HG03378 (cell line): ENCODE measurements at regions not wholly inside any gene's neighbourhood (a gene's known extent, or its start where the extent isn't known, plus 50 kb on each side); places are given as distances from the start of the nearest gene placed in this dataset.
A peak's percentile ranks its signal among the peaks of the same experiment; 100 is the strongest.

Source experiments
- ATAC-seq: cut with Tn5 transposase; IDR thresholded peaks from one replicate; pipeline ENCODE4 v1.9.1; 2021; ENCODE audit warnings: mild to moderate bottlenecking, moderate library complexity; ENCODE audit not compliant: unreplicated experiment

GRCh38 chr3:164477403-164477802 is 600.9 kb downstream of the SI start:
- ATAC-seq = no peak

GRCh38 chr3:164476631-164477030 is 601.7 kb downstream of the SI start:
- no peak for ATAC-seq

GRCh38 chr3:164470471-164470870 is 607.8 kb downstream of the SI start:
- ATAC-seq = no peak

- ATAC-seq = no peak
Observed at GRCh38 chr3:164468055-164468454, 610.2 kb downstream of the SI start.

GRCh38 chr3:164467007-164467406 is 611.3 kb downstream of the SI start:
- ATAC-seq = no peak

- ATAC-seq = no peak
Observed at GRCh38 chr3:164465172-164465571, 613.1 kb downstream of the SI start.

GRCh38 chr3:164460851-164461250 is 617.4 kb downstream of the SI start:
- peak; percentile 50 for ATAC-seq

GRCh38 chr3:164459521-164460151 is 618.7 kb downstream of the SI start:
- no peak for ATAC-seq

GRCh38 chr3:164458986-164459385 is 619.3 kb downstream of the SI start:
- no peak for ATAC-seq

- ATAC-seq = no peak
Observed at GRCh38 chr3:164453714-164454113, 624.6 kb downstream of the SI start.

- ATAC-seq = no peak
Observed at GRCh38 chr3:164452707-164453106, 625.6 kb downstream of the SI start.

GRCh38 chr3:164451072-164451910 is 627.0 kb downstream of the SI start:
- no peak for ATAC-seq

GRCh38 chr3:164450276-164450905 is 627.9 kb downstream of the SI start:
- ATAC-seq = no peak

GRCh38 chr3:164419220-164419619 is 659.1 kb downstream of the SI start:
- no peak for ATAC-seq

- no peak for ATAC-seq
Observed at GRCh38 chr3:164418414-164418813, 659.9 kb downstream of the SI start.

GRCh38 chr3:164417955-164418354 is 660.3 kb downstream of the SI start:
- ATAC-seq = no peak

GRCh38 chr3:164416491-164417222 is 661.6 kb downstream of the SI start:
- ATAC-seq = no peak

- ATAC-seq = no peak
Observed at GRCh38 chr3:164408326-164408725, 670.0 kb downstream of the SI start.

GRCh38 chr3:164407111-164407510 is 671.2 kb downstream of the SI start:
- ATAC-seq = no peak

GRCh38 chr3:164406281-164406680 is 672.0 kb downstream of the SI start:
- no peak for ATAC-seq

- no peak for ATAC-seq
Observed at GRCh38 chr3:164401923-164402322, 676.4 kb downstream of the SI start.
